Embryonic facial prominence (tissue), 1 donor: ENCODE measurements at regions not wholly inside any gene's neighbourhood (a gene's known extent, or its start where the extent isn't known, plus 50 kb on each side); places are given as distances from the start of the nearest gene placed in this dataset.

Experiments
- DNase-seq: peaks from one replicate; pipeline ENCODE4 v3.0.0-alpha.2; 2016; ENCODE audit errors: extremely low spot score

DNA sequence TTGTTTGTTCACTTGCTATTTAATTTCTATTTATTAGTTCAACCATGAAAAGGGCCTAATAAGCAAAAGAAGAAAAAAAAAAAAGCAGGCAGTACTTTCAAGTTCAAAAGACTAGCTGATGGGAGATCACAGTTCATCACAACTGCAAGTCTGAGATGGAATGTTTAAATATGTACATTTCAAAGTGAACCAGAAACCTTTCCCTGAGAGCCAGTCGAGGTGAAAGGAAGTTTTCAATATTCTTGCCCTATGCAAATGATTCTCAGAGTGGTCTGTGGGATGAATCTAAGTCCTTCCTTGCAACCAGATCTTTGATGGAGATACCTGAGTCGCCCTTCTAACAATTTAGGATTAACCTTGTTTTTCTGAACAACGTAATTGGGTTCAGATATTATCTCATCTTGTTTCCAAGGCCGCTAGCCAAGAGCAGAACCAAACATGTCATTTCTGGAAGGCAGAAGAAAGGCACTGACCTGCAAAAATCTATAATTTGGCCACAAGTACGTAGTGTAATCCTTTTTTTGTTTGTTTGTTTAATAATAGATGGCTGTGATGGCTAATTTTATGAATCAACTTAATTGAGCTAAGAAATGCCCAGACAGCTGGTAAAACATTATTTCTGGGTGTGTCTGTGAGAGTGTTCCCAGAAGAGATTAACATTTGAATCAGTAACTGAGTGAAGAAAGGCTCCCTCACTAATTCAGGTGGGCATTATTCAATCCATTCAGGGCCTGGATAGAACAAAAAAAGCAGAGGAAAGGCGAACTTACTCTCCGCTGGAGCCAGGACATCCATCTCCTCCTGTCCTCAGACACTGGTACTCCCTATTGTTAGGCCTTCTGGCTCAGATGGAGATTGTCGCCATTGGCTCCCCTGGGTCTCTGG lies 171.1 kb upstream of the TMPO start:
- no peak for DNase-seq

DNA sequence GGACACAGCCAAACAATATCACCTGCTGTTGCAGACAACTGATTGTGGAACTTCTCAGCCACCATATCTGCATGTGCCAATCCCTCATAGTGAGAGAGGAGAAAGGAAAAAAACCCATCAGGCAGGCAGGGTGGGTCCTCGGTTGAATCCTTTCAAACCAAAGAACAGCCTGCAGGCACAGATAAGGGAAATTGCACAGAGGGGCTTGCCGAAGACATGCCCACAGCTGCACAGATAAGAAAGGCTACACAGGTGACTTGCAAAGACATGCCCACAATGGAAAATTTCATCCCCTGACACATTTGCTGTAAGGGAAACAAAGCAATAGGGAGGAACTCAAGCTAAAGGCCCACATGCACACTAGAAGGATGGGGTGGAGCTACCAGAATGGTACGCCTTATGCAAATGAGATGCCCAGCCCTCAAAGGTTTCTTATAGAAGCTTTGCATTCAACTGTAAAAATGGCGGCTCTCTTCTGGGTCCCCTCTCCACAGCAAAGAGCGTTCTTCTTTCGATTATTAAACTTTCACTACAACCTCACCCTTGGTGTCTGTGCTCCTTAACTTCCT lies 170.0 kb upstream of the TMPO start:
- DNase-seq, result no peak

DNA sequence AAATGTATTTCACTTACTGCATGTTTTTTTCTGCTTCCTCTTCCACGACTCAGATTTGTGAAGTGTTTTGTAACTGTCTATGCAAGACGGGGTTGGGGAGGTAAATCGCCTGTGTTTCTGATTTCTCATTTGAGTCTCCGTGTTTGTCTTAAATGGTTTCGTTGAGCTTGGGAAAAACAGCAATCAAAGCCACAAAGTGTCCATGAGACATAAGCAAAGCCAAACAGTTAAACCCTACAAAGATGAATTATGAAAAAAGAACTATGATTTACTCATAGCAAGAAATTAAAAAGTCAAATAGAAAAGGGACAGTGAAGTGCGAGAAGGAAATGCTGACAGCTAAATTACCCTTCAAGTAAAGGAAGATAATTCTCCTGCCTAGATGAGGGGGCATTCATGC lies 164.3 kb upstream of the TMPO start:
- no peak for DNase-seq

DNA sequence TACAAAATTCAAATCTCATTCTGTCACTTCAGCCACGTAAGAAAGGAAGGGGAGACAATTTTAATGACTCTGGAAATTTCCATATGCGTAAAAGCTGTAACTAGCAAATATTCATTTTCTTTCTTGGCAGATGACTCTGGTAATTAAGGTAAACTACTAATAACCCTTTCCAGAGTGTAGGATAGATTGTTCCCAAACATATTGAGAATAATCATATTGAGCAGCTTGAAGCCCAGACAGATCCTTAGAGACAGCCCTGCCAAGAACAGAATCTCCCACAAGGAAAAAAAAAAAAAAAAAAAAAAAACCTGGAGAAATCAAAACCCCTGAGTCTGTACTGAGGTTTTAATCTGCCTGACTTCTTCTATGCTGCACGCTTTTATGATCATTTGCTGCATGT lies 163.6 kb upstream of the TMPO start:
- no peak for DNase-seq

DNA sequence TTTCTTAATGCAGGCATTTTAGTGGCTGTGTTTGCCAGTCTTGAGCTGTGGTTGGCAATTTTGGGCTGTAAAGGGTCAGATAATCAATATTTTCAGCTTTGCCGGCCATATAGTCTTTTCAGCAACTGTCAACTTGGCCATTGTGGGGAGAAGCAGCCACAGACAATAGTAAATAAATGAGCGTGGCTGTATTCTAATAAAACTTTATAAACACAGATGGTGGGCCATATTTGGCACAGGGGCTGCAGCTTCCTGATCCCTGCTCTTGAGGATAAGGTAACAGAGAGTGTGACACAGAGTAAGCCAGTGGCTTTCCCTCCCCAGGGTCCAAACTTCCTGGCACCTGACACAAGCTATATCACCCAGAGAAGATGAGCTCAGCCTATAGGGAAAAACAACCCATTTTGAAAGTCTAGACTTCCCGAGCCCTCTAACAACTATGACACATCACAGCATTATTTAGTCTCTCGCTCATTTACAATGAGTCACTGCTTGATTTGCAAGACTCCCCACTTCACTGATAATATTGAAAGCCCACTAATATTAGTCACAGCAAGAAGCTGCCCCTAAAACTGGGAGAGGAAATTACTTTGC lies 163.1 kb upstream of the TMPO start:
- no peak for DNase-seq

DNA sequence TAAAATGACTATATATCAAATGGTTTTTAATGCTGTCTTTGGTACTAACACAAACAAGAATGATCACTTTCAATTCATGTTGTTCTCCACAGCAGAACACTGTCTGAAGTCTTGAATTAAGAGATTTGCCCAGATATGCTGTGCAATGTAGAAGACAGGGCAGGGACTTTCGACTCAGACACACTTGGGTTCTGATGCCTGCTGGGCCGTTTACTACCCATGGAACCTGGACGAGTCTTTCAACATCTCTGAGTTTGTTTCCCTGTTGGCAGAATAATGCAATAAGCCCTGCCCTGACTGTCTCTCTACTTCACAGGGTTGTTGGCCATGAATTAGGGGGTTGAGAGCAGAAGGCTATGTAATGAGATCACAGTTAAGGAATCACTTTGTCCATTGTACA lies 162.6 kb upstream of the TMPO start:
- DNase-seq, result no peak

DNA sequence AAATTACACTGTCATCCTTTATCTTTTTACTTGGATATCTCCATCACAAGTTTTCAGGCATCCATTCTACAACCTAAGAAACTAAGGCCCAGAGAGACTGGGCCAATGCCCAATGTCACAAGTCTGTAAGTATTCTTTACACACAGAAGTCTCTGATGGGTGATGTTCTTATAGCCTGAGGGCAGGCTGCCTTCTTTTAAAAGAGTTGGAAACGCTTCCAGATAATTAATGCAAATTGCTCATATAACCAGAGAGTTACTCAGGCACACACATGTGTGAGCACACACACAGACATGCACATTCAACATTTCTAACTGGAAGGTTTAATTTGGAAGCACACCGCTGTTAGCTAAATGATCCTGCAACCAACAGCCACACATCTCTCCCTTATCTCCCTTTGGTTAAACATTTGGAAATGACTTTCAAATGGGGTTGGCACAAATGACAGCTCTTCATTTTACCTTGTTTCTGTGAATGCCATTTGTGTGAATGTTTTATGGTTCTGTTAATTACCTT lies 160.8 kb upstream of the TMPO start:
- DNase-seq, result no peak

DNA sequence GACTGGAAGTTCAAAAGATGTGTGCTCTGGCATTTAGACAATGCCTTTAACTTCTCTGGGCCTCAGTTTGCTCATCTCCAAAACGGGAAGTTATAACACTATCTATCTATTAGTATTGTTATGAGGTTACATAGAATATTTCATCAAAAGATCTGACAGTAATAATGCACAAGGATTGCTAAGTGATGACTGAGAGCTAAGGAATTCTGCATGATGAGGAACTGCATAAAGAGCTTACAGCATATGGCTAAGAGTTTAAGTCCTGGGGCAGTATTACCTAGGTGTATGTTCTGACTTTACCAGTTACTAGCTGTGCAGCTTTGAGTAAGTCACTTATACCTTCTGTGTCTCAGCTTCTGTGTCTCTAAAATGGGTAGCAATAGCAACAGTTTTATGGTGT lies 160.1 kb upstream of the TMPO start:
- no peak for DNase-seq

DNA sequence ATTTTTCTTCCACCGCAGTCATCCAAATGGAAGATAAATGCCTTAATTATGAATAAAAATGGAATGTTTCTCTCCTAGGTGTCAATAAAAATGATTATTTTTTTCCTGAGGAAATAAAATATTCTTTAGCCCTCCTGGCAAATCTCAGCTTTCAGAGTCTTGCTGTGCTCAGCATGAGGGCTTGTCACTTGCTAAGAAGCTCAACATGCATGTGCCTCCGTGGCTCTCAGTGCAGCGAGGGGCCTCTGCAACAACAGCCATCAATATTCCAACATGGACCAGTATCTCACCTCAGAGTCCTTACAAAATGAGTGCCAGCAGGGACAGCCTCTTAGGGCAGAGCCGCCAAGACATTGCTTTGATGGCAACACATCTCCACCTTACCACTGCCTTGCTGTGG lies 159.5 kb upstream of the TMPO start:
- no peak for DNase-seq

DNA sequence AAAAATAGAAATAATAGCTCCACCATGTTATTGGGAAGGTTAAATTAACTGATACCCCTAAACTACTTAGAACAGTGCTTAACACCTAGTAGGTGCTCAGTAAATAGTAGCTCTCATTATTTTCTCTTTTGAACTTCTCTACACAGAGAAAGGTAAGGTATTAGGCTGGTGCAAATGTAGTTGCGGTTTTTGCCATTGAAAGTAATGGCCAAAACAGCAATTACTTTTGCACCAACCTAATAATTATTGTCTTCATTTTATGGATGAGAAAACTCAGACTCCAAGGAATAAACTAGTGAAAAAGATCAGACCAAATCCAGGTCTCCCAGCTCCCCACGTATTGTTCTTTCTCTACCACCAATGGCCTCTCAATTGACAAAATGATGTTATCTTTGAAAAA lies 157.2 kb upstream of the TMPO start:
- no peak for DNase-seq

DNA sequence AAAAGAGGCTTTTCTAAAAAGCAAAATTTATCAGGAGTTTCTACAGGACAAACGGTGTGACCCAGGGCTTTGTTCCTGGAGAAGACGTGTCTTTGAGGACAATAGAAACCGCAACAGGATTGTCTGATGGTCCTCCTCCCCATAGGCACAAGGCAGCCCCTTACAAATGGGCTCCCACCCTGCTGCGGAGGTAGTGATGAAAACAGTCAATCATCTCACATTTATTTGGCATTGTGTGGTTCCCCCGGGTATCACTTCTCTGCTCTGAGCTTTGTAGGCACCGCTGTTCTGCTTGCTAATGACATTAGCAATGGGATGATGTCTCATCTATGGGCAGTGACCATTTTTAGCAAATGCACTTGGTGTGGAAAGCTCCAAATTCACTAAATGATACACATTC lies 155.5 kb upstream of the TMPO start:
- DNase-seq, result no peak

DNA sequence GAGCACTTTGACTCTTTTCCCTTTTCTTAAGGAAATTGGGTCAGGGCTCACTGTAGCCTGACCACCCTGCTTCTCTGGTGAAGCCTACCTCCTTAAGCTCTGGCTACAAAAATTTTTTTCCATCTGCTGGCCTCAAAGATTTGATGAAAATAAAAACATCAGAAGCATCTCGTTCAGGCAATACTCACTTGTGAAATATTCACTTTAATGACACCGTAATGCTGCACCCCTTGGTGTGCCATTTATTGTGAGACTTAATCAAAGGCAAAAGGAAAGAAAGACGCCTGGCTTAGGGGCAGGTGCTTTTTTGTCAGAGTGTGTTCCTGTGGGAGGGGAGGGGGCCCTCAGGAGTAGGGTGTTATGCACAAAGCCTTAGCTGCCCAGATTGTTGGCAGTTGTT lies 155.0 kb upstream of the TMPO start:
- DNase-seq, result no peak

DNA sequence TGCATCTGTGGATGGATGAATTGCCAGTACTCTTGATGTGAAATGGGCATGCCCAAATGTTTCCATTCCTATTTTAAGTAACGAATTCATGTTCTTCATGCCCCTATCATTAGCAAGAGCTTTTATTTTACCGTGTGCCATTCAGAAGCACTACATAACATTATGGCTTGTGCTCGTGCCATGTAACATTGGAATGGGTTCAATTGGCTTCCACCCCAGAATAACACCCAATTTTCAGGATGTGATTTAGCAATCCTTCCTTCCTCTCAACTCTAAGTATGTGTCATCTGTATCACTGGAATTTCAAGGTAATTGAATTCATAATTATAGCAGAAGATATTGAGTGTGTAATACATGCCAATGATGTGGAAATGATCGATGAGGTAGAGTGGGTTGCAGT lies 145.8 kb upstream of the TMPO start:
- DNase-seq, result no peak

DNA sequence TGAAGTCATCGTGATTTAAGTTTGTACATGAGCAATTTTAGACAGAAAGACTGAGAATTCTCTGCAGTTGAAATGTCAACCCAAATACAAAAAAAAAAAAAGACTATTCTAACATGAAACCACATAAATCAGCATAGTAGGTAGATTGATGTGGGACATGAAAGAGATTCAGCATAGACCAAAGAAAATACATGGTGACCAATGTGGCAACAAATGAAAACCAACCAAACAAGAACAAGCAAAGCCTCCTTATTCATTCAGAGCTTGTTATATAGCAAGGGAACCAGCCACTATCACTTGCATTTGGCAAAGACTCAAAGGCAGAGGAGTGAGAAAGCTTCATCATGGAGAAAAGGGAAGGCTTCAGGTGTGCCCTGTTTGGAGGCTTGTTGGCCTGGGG lies 144.4 kb upstream of the TMPO start:
- DNase-seq, result no peak

DNA sequence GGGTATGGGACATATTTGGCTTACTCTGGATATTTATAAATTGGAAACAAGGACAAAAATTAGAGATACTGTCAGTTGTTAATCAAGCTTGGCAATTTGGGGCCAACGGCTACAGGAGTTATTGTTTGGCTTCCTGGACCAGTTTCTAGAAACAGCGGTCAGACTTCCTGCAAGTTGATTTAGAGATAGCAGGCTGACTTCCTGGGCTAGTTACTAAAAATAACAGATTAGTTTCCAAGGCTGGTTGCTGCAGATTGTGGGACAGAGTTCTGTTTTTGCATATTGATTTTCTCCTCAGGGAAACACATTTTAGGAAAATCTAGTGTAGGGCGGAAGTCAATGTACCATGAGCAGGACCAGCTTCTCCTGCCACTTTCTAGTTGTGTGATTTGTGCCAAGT lies 144.0 kb upstream of the TMPO start:
- no peak for DNase-seq

DNA sequence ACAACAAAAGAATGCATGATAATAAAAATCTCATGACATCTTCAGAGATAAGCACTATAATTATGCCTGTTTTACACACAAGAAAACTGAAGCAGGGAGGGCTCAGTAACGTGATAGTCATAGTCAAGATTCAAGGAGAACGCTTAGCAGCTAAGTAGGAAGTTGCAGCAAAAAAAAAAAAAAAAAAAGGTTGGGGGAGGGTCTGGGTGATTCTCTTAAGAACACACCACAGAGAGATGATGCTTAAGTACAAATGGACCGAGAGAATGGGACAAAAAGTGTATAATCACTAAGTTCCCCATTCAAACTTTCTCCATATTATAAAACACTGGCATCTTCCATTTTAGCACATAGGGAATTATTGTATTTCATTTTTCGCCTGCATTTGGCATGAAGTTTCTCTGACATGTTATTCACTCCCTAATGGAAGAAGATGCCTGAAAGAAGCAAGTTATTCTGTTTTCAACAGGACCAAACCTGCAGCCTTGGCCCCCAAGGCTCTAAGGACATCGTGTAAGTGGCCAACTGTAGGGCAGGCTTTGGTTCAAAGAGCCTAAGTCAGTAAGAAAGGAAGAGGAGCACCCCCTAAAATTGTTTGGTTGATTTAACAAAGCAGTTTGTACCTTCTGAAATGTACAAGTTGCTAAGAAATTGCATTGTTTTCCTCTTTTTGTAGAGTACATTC lies 142.9 kb upstream of the TMPO start:
- no peak for DNase-seq

DNA sequence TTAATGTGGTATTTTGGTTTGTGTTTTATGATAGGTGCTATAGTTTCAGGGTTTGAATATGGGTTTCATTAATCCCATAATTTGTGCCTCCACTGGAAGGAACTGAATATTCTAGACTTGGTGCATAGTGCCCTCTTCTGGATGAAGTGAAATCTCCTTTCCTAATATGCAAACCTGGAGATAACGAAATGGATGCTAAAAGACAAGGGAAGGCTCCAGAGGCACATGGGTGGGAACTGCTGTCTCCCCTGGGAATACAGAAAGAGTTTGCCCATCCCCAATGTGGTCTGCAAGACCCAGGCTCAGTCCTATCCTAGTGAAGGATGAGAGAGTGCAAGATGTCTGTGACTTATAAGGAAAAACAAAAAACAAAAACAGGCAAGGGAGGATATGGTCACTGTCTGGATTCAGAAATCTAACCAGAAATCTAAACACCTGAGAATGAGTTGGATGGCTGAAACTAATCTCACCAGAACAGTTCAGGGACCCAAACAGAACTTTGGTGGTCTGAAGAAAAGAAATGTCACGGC lies 142.3 kb upstream of the TMPO start:
- peak; percentile 59 for DNase-seq

DNA sequence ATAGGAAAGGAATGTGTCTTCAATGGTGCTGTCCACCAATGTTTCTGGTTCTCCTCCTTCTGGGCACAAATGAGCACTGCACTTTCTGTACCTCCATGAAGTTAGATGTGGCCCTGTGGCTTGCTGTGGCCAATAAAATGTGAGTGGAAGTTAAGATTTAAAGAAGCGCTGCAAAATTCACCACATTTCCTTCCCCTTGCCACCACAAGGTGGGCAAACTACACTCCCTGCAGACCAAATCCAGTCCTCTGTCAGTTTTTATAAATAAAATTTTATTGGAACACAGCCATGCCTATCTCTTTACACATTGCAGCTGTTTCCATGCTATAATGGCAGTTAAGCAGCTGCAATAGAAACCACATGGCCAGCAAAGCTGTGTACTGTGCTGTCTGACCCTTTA lies 141.4 kb upstream of the TMPO start:
- DNase-seq, result peak; percentile 7

DNA sequence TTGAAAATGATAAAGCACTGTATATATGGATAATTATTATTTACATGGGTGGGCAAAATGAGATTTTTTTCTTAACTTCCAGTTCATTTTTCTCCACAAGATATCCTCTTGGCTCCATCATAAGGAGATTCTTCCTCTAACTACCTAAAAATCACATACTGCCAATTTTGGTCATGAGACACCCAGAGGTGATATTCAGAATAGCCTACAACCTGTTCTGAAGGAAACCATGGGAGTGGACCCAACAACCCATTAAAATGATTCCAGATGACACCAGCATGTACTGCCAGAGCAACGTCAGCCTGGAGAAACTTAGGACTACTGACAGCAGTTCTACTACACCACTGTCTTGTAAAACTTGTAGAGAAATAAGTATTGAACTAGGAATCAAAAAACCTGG lies 136.3 kb upstream of the TMPO start:
- DNase-seq, result no peak

DNA sequence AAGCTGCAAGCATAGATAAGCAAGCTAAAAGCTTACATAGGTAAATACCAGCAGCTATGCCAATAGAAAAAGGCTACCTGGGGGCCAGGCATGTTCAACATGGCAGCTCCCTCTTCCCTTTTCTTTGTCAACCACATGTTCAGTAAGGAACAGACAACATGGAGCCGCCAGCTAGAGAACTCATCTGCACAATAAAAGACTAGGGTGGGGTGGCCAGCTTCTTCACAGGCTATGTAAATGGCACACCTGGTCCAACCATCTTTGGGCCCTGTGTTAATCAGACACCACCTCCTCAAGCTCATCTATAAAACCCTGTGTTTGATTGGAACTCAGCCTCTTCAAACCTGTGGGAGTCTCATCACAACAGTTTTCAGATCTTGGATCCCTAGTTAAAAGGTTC lies 129.7 kb upstream of the TMPO start:
- no peak for DNase-seq

DNA sequence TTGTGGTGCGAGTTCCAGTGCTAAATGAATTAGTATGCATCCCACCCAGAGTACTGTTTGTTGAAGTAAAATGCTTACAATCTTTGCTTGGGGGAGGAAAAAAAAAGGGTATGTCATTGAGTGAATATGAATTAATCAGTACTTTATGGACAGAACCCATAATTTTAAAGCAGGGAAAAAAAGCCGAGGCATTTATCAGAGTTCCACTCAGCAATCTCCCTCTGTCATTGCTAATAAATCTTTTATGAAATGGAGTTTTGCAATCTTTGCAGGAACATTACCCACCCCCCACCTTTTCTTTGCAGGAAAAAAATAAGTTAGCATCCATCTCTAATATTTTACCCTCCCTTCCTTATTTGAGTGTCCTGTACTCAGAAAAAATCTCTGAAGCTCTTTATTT lies 127.9 kb upstream of the TMPO start:
- DNase-seq, result no peak

DNA sequence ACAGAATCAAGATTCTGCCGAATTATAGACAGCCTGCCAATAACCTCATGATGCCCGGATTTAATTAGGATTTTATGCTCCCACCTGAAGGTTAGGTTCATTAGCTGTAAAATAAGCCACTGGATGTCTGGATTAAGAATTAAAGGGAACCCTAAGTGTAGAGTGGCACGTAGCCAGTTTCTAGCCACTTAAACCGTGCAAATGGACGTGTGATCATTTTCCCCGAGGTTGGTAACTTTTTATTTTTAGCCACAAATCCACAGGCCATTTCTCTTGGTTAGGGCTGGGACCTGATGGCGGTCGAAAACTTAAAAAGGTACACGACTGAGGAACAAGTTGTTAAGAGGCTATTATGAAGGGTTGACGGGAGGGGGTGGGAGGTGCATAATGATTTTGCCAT lies 127.3 kb upstream of the TMPO start:
- no peak for DNase-seq
